ENCODE measurements at regions not wholly inside any gene's neighbourhood (a gene's known extent, or its start where the extent isn't known, plus 50 kb on each side); places are given as distances from the start of the nearest gene placed in this dataset.

GRCh38 chr16:9523994-9524393 lies 432.6 kb downstream of the HAPSTR1 start:
- DNase-seq (ENCODE audit: low spot score), result no peak

- no peak for DNase-seq (ENCODE audit: low spot score)
Observed at GRCh38 chr16:9525037-9525436, 433.6 kb downstream of the HAPSTR1 start.

- DNase-seq (ENCODE audit: low spot score), result no peak
Observed at GRCh38 chr16:9526791-9527190, 435.3 kb downstream of the HAPSTR1 start.

- no peak for DNase-seq (ENCODE audit: low spot score)
Observed at GRCh38 chr16:9527976-9528375, 436.5 kb downstream of the HAPSTR1 start.

GRCh38 chr16:9528511-9529079 lies 437.2 kb downstream of the HAPSTR1 start:
- DNase-seq (ENCODE audit: low spot score), result no peak

- DNase-seq (ENCODE audit: low spot score), result no peak
Observed at GRCh38 chr16:9533042-9533441, 441.6 kb downstream of the HAPSTR1 start.

- DNase-seq (ENCODE audit: low spot score), result no peak
Observed at GRCh38 chr16:9534759-9535158, 443.3 kb downstream of the HAPSTR1 start.

- no peak for DNase-seq (ENCODE audit: low spot score)
Observed at GRCh38 chr16:9536905-9537304, 445.5 kb downstream of the HAPSTR1 start.

GRCh38 chr16:9539346-9539745 lies 447.9 kb downstream of the HAPSTR1 start:
- DNase-seq (ENCODE audit: low spot score), result no peak

GRCh38 chr16:9541723-9542122 lies 450.3 kb downstream of the HAPSTR1 start:
- no peak for DNase-seq (ENCODE audit: low spot score)

- DNase-seq (ENCODE audit: low spot score), result no peak
Observed at GRCh38 chr16:9542165-9542755, 450.8 kb downstream of the HAPSTR1 start.

GRCh38 chr16:9545522-9546437 lies 454.3 kb downstream of the HAPSTR1 start:
- DNase-seq (ENCODE audit: low spot score), result no peak

GRCh38 chr16:9546438-9546786 lies 455.0 kb downstream of the HAPSTR1 start:
- DNase-seq (ENCODE audit: low spot score), result no peak

- no peak for DNase-seq (ENCODE audit: low spot score)
Observed at GRCh38 chr16:9549487-9549886, 458.0 kb downstream of the HAPSTR1 start.

GRCh38 chr16:9555051-9555450 lies 463.6 kb downstream of the HAPSTR1 start:
- DNase-seq (ENCODE audit: low spot score), result no peak

- DNase-seq (ENCODE audit: low spot score), result no peak
Observed at GRCh38 chr16:9556949-9557665, 465.7 kb downstream of the HAPSTR1 start.

GRCh38 chr16:9557713-9558112 lies 466.3 kb downstream of the HAPSTR1 start:
- DNase-seq (ENCODE audit: low spot score), result no peak

GRCh38 chr16:9566099-9566498 lies 474.7 kb downstream of the HAPSTR1 start:
- DNase-seq (ENCODE audit: low spot score), result no peak

GRCh38 chr16:9567666-9568065 lies 476.2 kb downstream of the HAPSTR1 start:
- DNase-seq (ENCODE audit: low spot score), result no peak

- no peak for DNase-seq (ENCODE audit: low spot score)
Observed at GRCh38 chr16:9568261-9568660, 476.8 kb downstream of the HAPSTR1 start.

GRCh38 chr16:9570521-9570920 lies 479.1 kb downstream of the HAPSTR1 start:
- no peak for DNase-seq (ENCODE audit: low spot score)

- DNase-seq (ENCODE audit: low spot score), result no peak
Observed at GRCh38 chr16:9578459-9578858, 487.0 kb downstream of the HAPSTR1 start.

GRCh38 chr16:9580025-9580424 lies 488.6 kb downstream of the HAPSTR1 start:
- DNase-seq (ENCODE audit: low spot score), result no peak
